ENCODE measurements at regions not wholly inside any gene's neighbourhood (a gene's known extent, or its start where the extent isn't known, plus 50 kb on each side); places are given as distances from the start of the nearest gene placed in this dataset.

GRCh38 chr2:157076526-157077161 lies 180.9 kb upstream of the GALNT5 start:
- no peak for DNase-seq

DNA sequence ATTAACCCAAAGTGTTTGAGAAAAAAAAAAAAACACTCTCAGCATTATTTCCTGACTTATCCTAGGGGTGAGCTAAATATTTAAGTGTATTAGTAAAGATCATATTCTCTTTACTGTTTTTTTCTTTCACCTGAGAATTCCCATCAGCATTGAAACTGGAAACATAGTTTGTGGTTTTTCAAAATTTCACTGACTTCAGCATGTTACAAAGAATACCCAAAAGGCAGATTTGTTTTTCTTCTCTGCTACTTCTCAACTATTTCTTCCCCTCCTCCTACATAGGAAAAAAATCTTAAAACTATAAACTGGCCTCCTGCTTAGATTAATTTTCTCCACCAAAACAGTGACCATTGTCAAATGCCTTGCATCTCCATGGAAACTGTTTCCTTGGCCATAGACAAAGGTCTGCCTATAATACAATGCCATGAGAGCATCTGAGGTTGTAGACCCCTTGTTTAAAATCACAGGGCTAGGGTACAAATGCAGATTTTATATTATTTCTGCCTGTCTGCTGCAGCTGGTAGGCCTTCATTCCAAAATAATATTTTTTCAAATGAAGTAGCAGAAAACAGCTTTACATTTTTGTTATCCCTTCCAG lies 179.7 kb upstream of the GALNT5 start:
- no peak for DNase-seq

DNA sequence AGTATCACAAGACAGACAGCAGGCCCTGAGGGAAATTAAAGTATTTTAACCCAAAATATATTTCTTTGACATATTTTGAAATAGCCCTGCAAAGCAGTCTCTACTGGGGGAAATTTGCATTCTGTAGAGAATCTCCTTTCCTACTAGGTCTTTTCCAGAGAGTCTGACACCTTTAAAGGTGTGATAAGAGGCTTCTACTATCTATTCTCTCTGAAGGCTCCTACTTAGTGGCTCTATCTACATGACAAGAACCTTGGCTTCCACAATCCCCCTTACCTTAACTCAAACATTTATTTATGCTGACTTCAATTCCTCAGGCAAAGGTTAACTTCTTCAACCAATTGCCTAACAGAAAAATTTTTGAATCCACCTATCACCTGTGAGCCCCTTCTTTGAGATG lies 174.6 kb upstream of the GALNT5 start:
- no peak for DNase-seq

DNA sequence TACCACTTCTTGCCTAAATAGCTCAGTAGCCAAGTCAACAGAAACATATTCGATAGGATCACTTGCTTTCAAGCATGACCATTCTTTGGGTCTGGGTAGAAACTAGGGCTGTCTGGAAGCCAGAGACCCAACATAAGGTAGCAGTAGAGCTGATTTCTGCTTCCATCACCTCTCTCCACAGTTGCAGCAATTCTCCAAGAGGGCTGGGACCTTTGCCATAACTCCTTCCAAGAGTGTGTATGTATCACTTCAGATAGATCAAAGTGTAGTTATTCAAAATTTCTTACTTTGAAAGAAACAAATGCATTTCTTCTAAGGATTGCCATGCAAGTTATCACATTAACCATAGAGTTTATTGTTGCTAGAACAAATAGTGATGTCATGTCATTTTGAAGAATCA lies 172.0 kb upstream of the GALNT5 start:
- DNase-seq, result no peak

GRCh38 chr2:157087373-157088002 lies 170.0 kb upstream of the GALNT5 start:
- no peak for DNase-seq

DNA sequence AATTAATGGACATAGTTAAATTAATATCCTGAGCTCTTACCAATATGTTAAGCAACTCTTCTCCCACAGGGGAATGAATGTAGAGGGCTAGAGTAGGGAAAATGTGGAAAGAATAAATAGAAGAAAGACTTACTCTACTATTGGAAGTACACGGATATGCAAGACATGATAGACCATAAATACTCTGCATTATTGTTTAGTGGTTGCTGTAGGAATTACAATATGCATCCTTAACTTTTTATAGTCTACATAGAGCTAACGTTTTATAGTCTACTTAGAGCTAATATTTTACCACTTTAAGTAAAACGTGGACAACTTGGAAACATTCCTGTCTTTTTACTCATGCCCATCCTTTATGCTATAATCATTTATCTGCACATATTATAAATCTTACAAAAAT lies 163.8 kb upstream of the GALNT5 start:
- DNase-seq, result no peak

DNA sequence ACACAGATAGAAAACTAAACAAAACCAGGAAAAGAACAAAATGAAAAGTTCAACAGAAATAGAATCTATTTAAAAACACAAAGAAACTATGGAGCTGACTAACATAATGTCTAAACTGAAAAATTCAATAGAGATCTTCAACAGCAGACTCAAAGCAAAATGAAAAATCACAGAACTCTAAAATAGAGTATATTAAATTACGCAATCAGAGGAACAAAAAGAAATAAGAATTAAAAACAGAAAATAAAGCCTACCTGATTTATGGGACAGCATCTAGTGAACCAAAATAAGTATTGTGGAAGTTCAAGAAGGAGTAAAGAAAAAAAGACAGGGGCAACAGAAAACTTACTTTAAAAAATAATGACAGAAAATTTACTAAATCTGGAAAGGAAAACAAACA lies 152.1 kb upstream of the GALNT5 start:
- DNase-seq, result no peak

DNA sequence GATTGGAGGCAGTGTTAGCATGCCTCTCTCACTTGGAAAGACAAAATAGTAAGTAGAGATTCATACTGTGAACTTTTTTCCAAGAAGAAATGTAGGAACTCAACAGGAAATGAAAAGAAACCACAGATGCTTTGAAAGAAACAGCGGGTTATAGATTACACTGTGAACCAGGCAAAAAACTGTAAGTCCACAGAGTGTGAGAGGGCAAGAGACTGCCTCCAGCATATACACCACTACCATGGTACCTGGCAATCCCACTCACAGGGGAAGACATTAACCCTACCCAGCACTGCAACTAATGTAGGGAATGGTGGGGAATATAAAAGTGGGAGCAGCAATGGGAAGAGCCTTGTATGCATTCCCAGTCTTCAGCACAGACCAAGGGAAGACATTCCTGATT lies 150.6 kb upstream of the GALNT5 start:
- DNase-seq, result no peak

DNA sequence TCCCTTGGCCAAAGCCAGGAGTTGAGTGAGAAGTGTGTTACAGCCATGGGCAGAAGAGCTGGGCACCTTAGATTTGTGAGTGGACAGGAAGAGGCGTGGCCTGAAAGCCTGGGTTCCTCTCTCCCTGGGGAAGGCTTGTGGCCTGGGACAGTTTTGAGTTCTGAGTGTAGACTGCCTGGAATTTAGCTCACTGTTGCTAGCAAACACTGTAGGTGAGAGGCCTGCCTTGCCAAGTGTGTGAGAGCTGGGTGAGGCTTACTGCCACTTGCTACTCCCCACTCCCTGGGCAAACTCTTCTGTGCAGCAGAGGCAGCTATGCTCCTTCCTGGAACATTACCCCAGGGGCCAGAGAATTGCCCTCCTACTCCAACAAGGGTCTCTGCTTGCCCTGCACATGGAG lies 150.0 kb upstream of the GALNT5 start:
- DNase-seq, result no peak

DNA sequence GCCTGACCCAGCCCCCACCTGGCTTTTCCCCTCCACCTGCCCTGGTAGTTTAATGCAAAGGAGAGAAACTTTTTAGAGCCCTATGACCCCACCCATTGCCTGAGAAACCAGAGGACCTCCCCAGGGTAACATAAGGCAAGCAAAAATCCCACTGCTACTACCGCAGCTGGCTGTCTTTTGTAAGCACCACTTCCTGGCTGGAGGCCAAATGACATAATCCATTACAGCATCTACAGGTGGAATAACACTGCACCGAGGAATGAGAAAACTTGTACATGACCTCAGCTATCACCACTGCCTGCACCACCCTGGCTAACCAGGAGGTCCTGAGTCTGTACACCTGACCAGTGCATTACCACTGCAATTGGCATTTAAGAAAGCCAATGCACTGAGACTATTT lies 149.6 kb upstream of the GALNT5 start:
- no peak for DNase-seq

GRCh38 chr2:157122776-157123175 lies 134.7 kb upstream of the GALNT5 start:
- no peak for DNase-seq

DNA sequence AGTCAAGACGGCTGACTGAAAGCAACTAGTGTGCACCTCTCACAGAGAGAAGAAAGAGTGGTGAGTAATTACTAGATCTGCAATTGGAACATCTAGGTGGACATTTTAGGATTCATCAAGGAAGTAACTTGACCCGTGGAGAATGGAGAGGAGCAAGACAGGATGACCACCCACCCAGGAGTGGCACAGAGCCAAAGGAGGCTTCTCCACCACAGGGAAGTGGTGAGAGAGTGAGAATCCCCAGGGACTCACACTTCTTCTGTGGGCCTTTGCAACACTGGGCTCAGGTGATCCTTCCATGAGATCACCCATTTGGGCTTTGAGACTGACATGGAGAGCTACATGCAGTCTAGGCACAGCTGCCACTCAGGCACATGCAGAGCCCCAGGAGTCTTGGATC lies 132.8 kb upstream of the GALNT5 start:
- DNase-seq, result no peak

DNA sequence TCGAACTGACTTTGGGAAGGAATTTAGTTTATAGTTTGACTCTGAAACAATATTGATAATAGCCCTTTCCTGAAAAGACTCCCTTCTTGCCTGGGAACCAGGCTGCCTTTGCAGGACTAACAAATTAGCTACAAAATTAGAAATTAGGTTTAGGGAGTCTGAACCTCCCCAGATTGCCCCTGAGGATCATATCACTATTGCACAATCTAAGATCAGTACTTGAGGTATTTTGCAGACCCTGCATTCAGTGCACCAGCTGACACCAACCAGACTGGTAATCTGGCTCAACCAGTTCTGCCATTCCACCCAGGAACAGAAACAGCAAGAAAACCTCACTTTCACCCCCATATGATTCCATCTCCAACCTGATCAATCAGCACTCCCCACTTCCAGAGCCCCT lies 131.8 kb upstream of the GALNT5 start:
- DNase-seq, result no peak

GRCh38 chr2:157127249-157128012 lies 130.1 kb upstream of the GALNT5 start:
- DNase-seq, result no peak

DNA sequence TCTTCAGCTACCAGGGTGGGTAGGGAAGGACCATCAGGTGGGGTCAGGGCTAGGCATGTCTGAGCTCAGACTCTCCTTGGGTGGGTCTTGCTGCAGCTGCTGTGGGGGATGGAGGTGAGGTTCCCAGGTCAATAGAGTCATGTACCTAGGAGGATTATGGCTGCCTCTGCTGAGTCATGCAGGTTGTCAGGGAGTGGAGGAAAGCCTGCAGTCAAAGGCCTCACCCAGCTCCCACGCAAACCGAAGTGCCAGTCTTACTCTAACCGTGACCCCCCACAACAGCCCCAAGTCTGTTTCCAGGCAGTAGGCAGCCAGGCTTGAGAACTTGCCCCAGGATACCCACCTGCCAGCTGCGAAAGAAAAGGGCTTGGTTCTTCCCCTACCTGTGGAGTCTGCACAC lies 113.6 kb upstream of the GALNT5 start:
- DNase-seq, result no peak

DNA sequence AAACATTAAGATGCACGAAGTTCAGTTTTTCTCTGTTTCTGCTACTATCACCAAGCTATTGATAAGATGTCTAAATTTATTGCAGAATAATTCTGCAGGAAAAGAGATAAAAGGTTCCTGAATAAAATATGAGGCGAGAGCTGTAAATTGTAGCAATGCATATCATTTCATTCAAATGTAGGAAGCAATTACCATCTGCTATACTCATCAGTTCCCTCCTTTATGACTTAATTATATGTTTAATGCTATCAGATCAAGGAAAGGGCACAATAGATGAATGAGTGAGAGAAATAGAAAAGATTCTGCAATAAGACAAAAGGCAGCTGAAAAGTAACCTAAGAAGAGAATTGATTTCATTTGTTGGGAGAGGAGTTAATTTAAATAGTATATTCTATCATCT lies 108.2 kb upstream of the GALNT5 start:
- no peak for DNase-seq

DNA sequence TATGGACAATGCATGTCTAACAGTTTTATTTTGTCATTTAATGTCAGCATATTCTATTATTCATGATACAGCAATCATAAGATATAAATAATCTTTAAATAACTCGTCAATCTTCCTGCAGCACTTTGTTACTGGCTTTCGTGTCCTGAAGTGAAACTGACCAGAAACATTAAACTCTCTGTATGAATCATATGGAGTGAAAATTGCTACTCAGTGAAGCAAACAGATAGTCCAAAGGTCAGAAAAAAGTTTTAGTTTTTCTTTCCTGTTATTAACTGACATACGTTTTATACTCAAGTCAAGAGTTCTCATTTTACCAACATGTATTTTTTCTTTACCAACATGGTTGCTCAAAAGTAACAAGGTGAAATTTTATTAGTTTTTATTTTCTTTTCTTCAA lies 106.8 kb upstream of the GALNT5 start:
- DNase-seq, result no peak

DNA sequence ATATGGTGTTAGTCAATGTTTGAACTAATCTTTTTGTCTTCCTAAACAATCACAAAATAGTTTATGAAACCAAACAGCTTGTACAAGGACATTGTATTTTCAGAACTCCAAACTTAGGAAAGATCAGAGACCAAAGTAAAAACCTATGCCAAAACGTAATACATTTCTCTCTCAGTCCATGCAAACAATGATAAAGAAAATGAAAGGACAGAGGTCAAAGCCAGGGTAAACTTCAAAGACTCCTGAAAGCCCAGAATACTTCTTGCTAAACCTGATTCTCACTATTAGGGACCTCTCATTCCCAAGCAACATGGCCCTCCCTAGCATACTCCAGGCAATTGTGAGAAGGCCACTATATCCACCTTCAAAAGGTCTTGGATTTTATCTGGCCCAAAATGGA lies 105.1 kb upstream of the GALNT5 start:
- no peak for DNase-seq

DNA sequence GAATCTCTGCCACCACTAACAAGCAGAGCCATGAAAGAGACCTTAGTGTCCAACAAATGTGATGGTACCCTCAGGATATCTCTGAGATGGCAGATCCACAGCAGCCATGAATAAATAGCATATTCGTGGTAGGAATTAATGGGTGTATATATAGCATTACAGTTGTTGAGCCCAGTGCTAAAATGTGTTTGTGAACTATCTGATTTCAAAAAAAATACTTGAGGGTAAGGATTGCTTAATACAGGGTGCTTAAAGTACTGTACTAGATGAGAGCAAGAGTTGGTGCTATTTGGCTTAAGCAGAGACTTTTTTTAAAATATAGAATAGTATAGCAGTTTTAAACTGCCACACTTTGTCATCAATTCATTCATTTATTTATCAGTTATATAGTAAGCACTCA lies 101.5 kb upstream of the GALNT5 start:
- DNase-seq, result no peak

- DNase-seq, result no peak
Measured at GRCh38 chr2:157158111-157158510, 99.4 kb upstream of the GALNT5 start.

- DNase-seq, result no peak
Measured at GRCh38 chr2:157159221-157159934, 98.1 kb upstream of the GALNT5 start.

- no peak for DNase-seq
Measured at GRCh38 chr2:157160111-157160510, 97.4 kb upstream of the GALNT5 start.

DNA sequence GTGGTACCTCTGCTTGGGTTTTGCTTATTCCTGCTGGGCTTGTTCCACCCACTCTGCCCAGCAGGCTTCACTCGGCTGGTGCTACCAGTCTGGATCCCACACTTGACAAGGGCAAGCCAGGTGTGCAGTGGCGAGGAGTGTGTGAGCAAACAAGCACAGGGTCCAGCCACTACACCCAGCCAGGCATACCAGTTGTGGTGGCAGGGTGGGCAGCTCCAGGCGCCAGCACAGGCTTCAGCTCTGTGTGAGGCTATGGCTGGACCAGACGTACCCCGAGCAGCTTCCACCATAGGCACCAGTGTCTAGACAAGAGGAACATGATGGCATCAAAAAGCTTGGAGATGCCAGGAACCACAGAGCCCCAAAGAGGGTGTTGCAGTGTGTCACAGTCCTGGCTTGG lies 93.1 kb upstream of the GALNT5 start:
- DNase-seq, result no peak
